ENCODE measurements at regions not wholly inside any gene's neighbourhood (a gene's known extent, or its start where the extent isn't known, plus 50 kb on each side); places are given as distances from the start of the nearest gene placed in this dataset.

DNA sequence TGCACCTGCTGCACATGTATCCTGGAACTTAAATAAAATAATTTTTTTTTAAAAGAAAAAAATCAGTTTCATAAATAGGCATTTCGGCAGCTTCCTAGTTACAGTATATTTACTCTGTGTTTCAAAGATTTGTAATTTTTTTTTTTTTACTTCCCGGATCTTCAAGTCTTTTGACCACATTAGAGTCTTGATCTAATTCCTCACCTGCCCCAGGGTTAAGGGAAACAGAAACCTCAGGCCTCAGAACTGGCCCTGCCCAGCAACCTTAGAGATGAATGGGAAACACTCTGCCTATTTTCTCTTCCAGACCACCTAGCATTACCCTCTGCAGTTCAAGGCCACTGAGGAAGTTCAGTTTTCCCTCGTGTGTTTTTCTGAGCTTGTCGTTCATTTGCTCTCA lies 304.0 kb downstream of the MAF start:
- no peak for DNase-seq (ENCODE audit: extremely low spot score)
- TF ChIP-seq, protein P1, sequence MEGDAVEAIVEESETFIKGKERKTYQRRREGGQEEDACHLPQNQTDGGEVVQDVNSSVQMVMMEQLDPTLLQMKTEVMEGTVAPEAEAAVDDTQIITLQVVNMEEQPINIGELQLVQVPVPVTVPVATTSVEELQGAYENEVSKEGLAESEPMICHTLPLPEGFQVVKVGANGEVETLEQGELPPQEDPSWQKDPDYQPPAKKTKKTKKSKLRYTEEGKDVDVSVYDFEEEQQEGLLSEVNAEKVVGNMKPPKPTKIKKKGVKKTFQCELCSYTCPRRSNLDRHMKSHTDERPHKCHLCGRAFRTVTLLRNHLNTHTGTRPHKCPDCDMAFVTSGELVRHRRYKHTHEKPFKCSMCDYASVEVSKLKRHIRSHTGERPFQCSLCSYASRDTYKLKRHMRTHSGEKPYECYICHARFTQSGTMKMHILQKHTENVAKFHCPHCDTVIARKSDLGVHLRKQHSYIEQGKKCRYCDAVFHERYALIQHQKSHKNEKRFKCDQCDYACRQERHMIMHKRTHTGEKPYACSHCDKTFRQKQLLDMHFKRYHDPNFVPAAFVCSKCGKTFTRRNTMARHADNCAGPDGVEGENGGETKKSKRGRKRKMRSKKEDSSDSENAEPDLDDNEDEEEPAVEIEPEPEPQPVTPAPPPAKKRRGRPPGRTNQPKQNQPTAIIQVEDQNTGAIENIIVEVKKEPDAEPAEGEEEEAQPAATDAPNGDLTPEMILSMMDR (IDR thresholded peaks at IDR 0.05; ENCODE audit: control extremely low read depth, extremely low read depth, low read depth, missing control alignments): no peak
- ChIA-PET POLR2A (no interaction called here), CTCF (interaction anchor here (0.8 kb wide), 1 partner anchor 10 kb away, joined by 3 read pairs; no protein-coding TSS in a partner anchor)

DNA sequence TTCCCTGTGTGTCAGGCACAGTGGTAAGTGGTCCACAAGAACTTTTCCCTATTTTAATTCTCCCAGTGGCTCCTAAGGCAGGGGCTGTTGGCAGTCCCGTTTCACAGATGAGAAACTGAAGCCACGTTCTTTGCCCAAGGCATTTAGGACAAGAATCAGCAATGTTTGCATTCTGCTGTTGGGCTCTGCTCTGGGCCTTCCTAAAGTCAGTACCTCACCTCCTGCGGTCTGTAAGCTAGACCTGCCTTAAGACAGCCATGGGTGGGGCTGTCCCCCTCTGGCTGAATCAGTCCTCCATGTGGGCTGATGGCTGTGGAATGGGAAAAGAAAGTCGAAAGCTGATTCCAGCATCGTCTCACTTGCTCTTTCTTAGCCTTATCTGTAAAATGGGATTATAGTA lies 304.8 kb downstream of the MAF start:
- no peak for DNase-seq (ENCODE audit: extremely low spot score)
- TF ChIP-seq, protein P1 (IDR thresholded peaks at IDR 0.05; ENCODE audit: control extremely low read depth, extremely low read depth, low read depth, missing control alignments): no peak
- CTCF ChIA-PET: no interaction called here
- POLR2A ChIA-PET: no interaction called here

DNA sequence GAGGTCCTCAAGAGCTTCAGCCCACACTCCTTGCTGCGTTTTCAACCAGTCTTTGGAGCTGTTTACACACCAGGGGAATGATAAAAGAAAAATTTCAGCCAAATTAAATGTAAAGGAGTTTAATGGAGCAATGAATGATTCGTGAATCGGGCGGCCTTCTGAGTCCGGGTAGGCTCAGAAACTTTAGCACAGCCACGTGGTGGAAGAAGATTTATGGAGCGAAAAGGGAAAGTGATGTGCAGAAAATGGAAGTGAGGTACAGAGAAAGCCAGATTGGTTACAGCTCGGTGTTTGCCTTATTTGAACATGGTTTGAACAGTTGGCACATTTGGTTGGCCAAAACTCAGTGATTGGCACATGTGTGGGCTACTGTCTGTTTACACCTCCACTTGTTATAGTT lies 305.4 kb downstream of the MAF start:
- no peak for DNase-seq (ENCODE audit: extremely low spot score)
- ChIA-PET CTCF (no interaction called here), POLR2A (no interaction called here)
- TF ChIP-seq, protein P1 (IDR thresholded peaks at IDR 0.05; ENCODE audit: control extremely low read depth, extremely low read depth, low read depth, missing control alignments): no peak

DNA sequence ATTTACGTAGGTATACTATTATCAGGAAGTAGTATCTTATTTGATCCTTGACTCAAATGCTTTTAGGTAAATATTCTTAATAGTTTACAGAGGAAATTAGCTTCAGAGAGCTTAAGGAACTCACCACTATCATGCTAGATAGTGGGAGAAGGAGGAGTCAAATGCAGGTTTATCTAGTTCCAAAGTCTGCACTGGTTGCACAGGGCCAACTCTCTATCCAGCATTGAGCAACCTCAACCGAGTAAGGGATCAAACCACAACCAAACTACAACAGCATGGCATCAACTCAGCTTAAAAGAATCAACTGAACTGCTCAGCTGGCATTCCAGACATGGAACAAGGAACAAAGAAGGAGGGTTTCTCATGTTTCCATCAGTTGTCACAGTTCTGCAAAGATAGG lies 306.0 kb downstream of the MAF start:
- POLR2A ChIA-PET: no interaction called here
- no peak for DNase-seq (ENCODE audit: extremely low spot score)
- CTCF ChIA-PET: interaction anchor here (1.0 to 1.6 kb wide), 2 partner anchors 10 to 12 kb away, joined by 3 to 4 read pairs; no protein-coding TSS in a partner anchor
- TF ChIP-seq, protein P1 (IDR thresholded peaks at IDR 0.05; ENCODE audit: control extremely low read depth, extremely low read depth, low read depth, missing control alignments): no peak

DNA sequence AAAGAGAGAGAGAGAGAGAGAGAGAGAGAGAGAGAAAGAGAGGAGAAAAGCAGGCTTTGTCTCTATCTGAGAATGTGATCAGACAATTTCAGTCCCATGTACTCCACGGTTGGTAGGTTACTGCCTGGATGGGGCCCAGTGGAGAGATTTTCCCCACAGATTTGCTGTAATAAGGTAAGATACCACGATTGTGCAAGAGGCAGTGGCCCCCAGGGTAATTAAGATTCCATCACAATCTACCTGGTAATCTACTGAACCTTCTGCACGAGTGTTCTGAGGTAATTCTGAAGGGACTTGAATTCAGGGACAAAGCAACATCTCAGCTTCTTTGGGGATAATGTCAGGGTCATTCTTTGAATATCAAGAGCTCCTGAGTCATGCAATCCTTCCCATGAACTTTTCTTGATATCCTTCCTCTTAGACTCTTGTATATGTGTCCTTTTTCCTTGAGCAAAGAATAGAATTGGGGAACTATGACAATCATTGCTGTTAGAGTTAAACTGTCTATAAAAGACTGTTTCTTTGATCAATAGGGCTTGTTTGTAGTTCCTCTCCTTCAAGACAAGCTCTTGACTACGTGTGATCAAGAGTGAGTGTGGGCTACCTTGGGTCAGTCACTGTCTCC lies 306.6 kb downstream of the MAF start:
- DNase-seq (ENCODE audit: extremely low spot score): no peak
- TF ChIP-seq, protein P1 (IDR thresholded peaks at IDR 0.05; ENCODE audit: control extremely low read depth, extremely low read depth, low read depth, missing control alignments): no peak
- ChIA-PET CTCF (interaction anchor here (1.0 to 1.6 kb wide), 2 partner anchors 11 to 13 kb away, joined by 3 to 4 read pairs; no protein-coding TSS in a partner anchor), POLR2A (no interaction called here)

DNA sequence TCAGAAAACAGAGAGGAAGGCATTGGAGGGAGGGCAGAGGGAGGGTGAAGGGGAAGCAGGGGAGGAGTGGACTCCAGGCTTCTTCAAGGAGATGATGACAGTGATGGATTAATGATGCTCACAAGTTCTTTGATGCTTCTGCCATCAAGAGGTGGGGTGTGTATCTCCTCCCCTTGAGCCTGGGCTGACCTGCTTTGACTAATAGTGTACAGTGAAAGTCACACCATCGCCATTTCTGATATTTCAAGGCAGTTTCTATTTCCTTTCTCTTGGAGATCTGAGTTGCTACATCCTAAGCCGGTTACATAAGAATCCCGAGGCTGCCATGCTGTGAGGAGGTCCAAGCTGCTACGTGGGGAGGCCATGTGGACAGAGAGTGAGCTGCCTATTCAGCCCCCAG lies 312.5 kb downstream of the MAF start:
- POLR2A ChIA-PET: no interaction called here
- TF ChIP-seq, protein P1 (IDR thresholded peaks at IDR 0.05; ENCODE audit: control extremely low read depth, extremely low read depth, low read depth, missing control alignments): no peak
- CTCF ChIA-PET: interaction anchor here (1.3 kb wide), 1 partner anchor 17 kb away, joined by 3 read pairs; no protein-coding TSS in a partner anchor

More for the DNA sequence above, 312.5 kb downstream of the MAF start:
- DNase-seq (ENCODE audit: extremely low spot score): no peak
